ENCODE measurements at regions not wholly inside any gene's neighbourhood (a gene's known extent, or its start where the extent isn't known, plus 50 kb on each side); places are given as distances from the start of the nearest gene placed in this dataset.

- DNase-seq = no peak
These were observed 84.1 kb downstream of the SNX18 start for GRCh38 chr5:54601411-54602230.

Measured in stimulated activated CD4-positive, alpha-beta T cell treated with anti-CD3 and anti-CD28 coated beads, Interleukin-1b, Interleukin-23, amount 100 ng/mL, for 48 hours (primary cell).